ENCODE measurements at regions not wholly inside any gene's neighbourhood (a gene's known extent, or its start where the extent isn't known, plus 50 kb on each side); places are given as distances from the start of the nearest gene placed in this dataset.

DNA sequence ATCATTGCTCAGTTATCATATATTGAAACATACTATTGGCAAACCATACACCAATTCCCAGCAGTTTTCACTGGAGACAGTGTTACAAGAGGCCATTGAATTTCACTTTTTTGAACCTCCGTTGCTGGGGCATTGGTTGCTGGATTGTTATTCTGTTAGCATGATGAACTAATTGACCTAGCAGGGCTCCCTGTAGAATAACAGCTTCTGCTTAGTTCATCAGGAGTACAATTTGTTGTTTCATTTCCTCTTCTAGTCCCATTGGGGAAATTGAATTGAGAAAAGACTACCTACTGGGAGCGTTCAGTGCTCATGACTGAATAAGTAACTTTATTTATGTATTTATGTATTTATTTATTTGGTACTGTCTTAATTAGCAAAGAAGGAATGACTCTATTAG is 151.6 kb downstream of the SLIT2 start:
- no peak for TF ChIP-seq CTCF (IDR thresholded peaks at IDR 0.05; ENCODE audit: low read length)
- no peak for TF ChIP-seq EZH2 (IDR thresholded peaks at IDR 0.05; ENCODE audit: borderline replicate concordance, low read length)

Data from OCI-LY1 (cell line).